GM23338 (cell line): ENCODE measurements at regions not wholly inside any gene's neighbourhood (a gene's known extent, or its start where the extent isn't known, plus 50 kb on each side); places are given as distances from the start of the nearest gene placed in this dataset.
"Not testable (repeated sequence)": the region's sequence is repeated elsewhere in the genome, so short reads cannot be mapped to it uniquely, and the experiment has no call there.

ENCODE experiments used
- ATAC-seq: fragments of 200-7000 bp; cut with Tn5 transposase; 3 replicates; pipeline ENCODE4 v1.9.1; 2020
- DNase-seq: peaks from one replicate; pipeline ENCODE4 v3.0.0-alpha.2; 2015; ENCODE audit warnings: low spot score
- H2AFZ ChIP-seq: fragments of 200-600 bp; sonication (generic); 2 replicates; pipeline ENCODE4 v1.8.0; 2016; ENCODE audit warnings: antibody characterized with exemption, mild to moderate bottlenecking, moderate library complexity
- H3F3A ChIP-seq: fragments of 200-600 bp; sonication (generic); replicated peaks from 2 replicates; pipeline ENCODE4 v1.8.0; 2017; ENCODE audit warnings: antibody characterized with exemption, mixed run types, low read depth
- H3K27ac ChIP-seq: fragments of 200-600 bp; sonication (generic); 2 replicates; pipeline ENCODE4 v1.6.1; 2016; ENCODE audit warnings: low read depth
- H3K27me3 ChIP-seq: fragments of 200-600 bp; sonication (generic); 2 replicates; pipeline ENCODE4 v1.8.0; 2016; ENCODE audit warnings: mild to moderate bottlenecking, mixed run types, moderate library complexity; ENCODE audit not compliant: insufficient read depth
- H3K36me3 ChIP-seq: fragments of 200-600 bp; sonication (generic); 2 replicates; pipeline ENCODE4 v1.8.0; 2016; ENCODE audit warnings: mild to moderate bottlenecking; ENCODE audit not compliant: insufficient read depth
- H3K4me1 ChIP-seq: fragments of 200-600 bp; sonication (generic); 2 replicates; pipeline ENCODE4 v1.8.0; 2016; ENCODE audit warnings: mild to moderate bottlenecking, moderate library complexity; ENCODE audit not compliant: insufficient read depth
- H3K4me2 ChIP-seq: fragments of 200-600 bp; sonication (generic); 2 replicates; pipeline ENCODE4 v1.7.1; 2017; ENCODE audit warnings: mixed run types
- H3K4me3 ChIP-seq: fragments of 200-600 bp; sonication (generic); 2 replicates; pipeline ENCODE4 v1.6.1; 2016; ENCODE audit warnings: mixed run types
- H3K79me2 ChIP-seq: fragments of 200-600 bp; sonication (generic); replicated peaks from 2 replicates; pipeline ENCODE4 v1.8.0; 2017; ENCODE audit warnings: mild to moderate bottlenecking; ENCODE audit not compliant: insufficient read depth
- H3K9me2 ChIP-seq: fragments of 200-600 bp; sonication (generic); 2 replicates; pipeline ENCODE4 v1.8.0; 2017; ENCODE audit not compliant: insufficient read depth
- H4K20me1 ChIP-seq: fragments of 200-600 bp; sonication (generic); replicated peaks from 2 replicates; pipeline ENCODE4 v1.8.0; 2017; ENCODE audit warnings: mild to moderate bottlenecking; ENCODE audit not compliant: insufficient read depth
- H3K27ac Mint-ChIP-seq: 2 replicates; pipeline ENCODE4 v1.8.0; 2020; ENCODE audit warnings: inconsistent platforms, mild to moderate bottlenecking, moderate library complexity, mixed read lengths
- H3K27me3 Mint-ChIP-seq: 3 replicates; pipeline ENCODE4 v1.8.0; 2022; ENCODE audit warnings: low read depth, mild to moderate bottlenecking, moderate library complexity, mixed read lengths, inconsistent platforms; ENCODE audit not compliant: insufficient read depth, poor library complexity
- H3K36me3 Mint-ChIP-seq: 3 replicates; pipeline ENCODE4 v1.8.0; 2021; ENCODE audit warnings: low read depth, mild to moderate bottlenecking, inconsistent platforms, moderate library complexity, mixed read lengths
- H3K4me1 Mint-ChIP-seq: 3 replicates; pipeline ENCODE4 v1.8.0; 2020; ENCODE audit warnings: mild to moderate bottlenecking, inconsistent platforms, mixed read lengths
- H3K4me3 Mint-ChIP-seq: 3 replicates; pipeline ENCODE4 v1.8.0; 2021; ENCODE audit warnings: moderate library complexity, mild to moderate bottlenecking, inconsistent platforms, mixed read lengths
- H3K9me3 Mint-ChIP-seq: 3 replicates; pipeline ENCODE4 v1.8.0; 2020; ENCODE audit warnings: moderate library complexity, mild to moderate bottlenecking, inconsistent platforms, mixed read lengths
- TF ChIP-seq, protein P1 (sequence below), 2 experiments: fragments of 200-600 bp in 1 of 2; sonication (generic) in 1 of 2; conservative IDR thresholded peaks; 2 replicates each; pipeline versions ENCODE4 v1.5.1 to v1.6.1; 2016 to 2017; ENCODE audit warnings: antibody characterized with exemption in 2 of 2, low read depth in 2 of 2, mild to moderate bottlenecking in 2 of 2, moderate library complexity in 1 of 2

DNA sequence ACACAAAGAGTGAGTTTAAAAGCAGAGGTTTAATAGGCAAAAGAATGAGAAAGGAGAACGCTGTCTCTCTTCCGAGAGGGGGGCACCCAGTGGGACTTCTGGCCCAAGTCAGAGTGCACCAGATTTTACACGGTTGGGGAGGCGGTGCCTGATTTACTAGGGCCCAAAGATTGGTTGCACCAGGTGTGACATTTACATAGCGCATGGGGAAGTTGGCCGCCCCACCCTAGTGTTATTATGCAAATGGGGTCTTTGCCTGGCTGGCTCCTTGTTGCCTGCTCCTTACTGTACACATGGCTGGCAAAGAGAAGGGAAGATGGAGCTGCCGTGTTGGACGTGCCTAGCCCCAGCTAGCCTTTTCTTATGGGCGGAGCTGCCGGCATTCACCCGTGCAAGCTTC is 115.9 kb downstream of the NPIPA5 start:
- not testable (repeated sequence) for H3K4me3 Mint-ChIP-seq, H3K4me1 Mint-ChIP-seq, H3K27me3 ChIP-seq

DNA sequence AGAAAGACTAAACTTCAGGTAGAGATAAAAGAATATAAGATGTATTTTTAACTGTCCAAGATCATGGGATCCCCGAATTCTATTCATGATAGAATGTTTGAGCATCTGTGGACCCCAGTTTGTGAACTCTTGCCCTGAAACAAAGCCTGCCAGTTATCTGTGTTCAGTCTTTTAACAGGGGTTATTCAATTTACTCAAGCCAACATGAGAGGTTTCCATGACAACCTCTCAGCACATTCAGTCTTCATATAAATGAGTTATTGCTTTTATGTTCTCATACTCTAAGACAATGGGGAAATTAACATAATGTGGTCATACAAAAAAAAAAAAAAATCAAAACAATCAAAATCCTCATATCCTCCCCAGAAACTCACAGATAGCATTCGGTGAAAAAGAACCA is 130.1 kb downstream of the NPIPA5 start:
- not testable (repeated sequence) for H3K27ac ChIP-seq, H2AFZ ChIP-seq, H3K4me1 ChIP-seq, H3K27me3 Mint-ChIP-seq, H3K79me2 ChIP-seq, H3K27ac Mint-ChIP-seq, H3K36me3 Mint-ChIP-seq, H3K27me3 ChIP-seq, DNase-seq, H3K4me1 Mint-ChIP-seq, H3F3A ChIP-seq, H3K9me3 Mint-ChIP-seq, H3K4me2 ChIP-seq, H3K9me2 ChIP-seq, H3K4me3 Mint-ChIP-seq, ATAC-seq, H4K20me1 ChIP-seq, H3K36me3 ChIP-seq, H3K4me3 ChIP-seq

More for the DNA sequence above, 115.9 kb downstream of the NPIPA5 start:
- H3K4me3 ChIP-seq, H3K79me2 ChIP-seq, H3K27ac ChIP-seq, H3K9me3 Mint-ChIP-seq, H3K36me3 Mint-ChIP-seq, H3K27ac Mint-ChIP-seq, H3K36me3 ChIP-seq, H3K4me2 ChIP-seq, H3K27me3 Mint-ChIP-seq, H4K20me1 ChIP-seq, H2AFZ ChIP-seq, H3F3A ChIP-seq, H3K4me1 ChIP-seq, H3K9me2 ChIP-seq: not testable (repeated sequence)
- peak; percentile 13 for DNase-seq
- ATAC-seq, result peak; percentile 72

DNA sequence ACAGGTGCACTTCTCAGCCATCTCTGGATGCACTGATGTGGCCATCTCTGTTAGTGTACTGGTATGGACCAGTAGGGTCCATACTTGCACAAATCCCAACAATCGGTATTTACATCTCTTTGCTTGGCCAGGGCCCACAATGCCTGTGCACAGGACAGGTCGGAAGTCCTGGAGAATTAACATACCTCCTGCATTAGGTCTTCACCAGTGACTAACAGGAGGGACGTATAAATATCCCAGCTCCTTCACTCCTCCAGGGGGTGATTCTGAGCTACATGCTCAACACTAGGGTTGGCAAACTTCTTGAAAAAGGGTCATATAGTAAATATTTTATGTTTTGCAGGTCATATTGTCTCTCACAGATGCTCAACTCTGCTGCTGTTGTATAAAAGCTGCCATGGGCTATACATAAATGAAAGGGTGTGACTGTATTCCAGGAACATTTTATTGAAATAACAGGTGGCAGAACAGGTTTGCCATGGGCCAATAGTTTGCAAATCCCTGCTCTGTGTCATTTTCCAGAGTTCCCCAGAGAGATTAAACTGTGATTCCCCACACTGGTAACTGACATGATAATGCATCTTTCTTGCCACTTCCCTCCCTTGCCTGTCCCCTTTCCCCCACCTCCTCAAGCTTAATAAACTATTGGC is 141.3 kb downstream of the NPIPA5 start:
- not testable (repeated sequence) for H3K4me3 ChIP-seq, H3K27ac ChIP-seq, H3K36me3 ChIP-seq, H3F3A ChIP-seq, H3K27me3 Mint-ChIP-seq, H3K4me1 ChIP-seq, H3K4me2 ChIP-seq, H3K27me3 ChIP-seq, H3K79me2 ChIP-seq, H4K20me1 ChIP-seq, H3K9me3 Mint-ChIP-seq, H3K36me3 Mint-ChIP-seq, H2AFZ ChIP-seq, ATAC-seq, H3K27ac Mint-ChIP-seq, H3K4me3 Mint-ChIP-seq, DNase-seq, H3K4me1 Mint-ChIP-seq, H3K9me2 ChIP-seq

DNA sequence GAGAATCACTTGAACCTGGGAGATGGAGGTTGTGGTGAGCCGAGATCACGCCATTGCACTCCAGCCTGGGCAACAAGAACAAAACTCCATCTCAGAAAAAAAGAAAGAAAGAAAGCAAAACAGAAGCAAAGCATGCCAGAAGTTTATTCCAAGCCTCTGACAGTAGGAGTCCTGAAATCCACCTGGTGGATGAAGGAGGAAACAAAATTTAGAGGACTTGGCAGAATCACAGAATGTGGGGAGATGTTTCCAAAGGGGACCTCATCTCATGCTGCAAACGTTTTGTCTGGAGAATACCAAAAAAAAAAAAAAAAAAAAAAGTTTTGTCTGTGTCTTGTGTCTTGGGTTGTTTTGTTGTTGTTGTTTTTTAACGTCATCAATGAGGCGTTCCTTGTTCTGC is 141.1 kb upstream of the RRN3 start:
- not testable (repeated sequence) for H3K4me3 Mint-ChIP-seq, H4K20me1 ChIP-seq, H3K4me3 ChIP-seq, H3K9me3 Mint-ChIP-seq, H3K27ac ChIP-seq, H3K4me1 ChIP-seq, H3K4me1 Mint-ChIP-seq, H3K36me3 Mint-ChIP-seq, H3K79me2 ChIP-seq, H3K36me3 ChIP-seq, H3K4me2 ChIP-seq, H3K9me2 ChIP-seq, H3K27ac Mint-ChIP-seq, H2AFZ ChIP-seq, H3F3A ChIP-seq, H3K27me3 ChIP-seq, H3K27me3 Mint-ChIP-seq
- TF ChIP-seq, protein P1, sequence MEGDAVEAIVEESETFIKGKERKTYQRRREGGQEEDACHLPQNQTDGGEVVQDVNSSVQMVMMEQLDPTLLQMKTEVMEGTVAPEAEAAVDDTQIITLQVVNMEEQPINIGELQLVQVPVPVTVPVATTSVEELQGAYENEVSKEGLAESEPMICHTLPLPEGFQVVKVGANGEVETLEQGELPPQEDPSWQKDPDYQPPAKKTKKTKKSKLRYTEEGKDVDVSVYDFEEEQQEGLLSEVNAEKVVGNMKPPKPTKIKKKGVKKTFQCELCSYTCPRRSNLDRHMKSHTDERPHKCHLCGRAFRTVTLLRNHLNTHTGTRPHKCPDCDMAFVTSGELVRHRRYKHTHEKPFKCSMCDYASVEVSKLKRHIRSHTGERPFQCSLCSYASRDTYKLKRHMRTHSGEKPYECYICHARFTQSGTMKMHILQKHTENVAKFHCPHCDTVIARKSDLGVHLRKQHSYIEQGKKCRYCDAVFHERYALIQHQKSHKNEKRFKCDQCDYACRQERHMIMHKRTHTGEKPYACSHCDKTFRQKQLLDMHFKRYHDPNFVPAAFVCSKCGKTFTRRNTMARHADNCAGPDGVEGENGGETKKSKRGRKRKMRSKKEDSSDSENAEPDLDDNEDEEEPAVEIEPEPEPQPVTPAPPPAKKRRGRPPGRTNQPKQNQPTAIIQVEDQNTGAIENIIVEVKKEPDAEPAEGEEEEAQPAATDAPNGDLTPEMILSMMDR (conservative IDR thresholded peaks at IDR 0.05; ENCODE audit: low read depth in 2 of 2), result peak in 1 of 2 experiments; percentile 15; a peak in 1 of 4 replicates
- peak; percentile 70 for ATAC-seq
- DNase-seq, result peak; percentile 39

DNA sequence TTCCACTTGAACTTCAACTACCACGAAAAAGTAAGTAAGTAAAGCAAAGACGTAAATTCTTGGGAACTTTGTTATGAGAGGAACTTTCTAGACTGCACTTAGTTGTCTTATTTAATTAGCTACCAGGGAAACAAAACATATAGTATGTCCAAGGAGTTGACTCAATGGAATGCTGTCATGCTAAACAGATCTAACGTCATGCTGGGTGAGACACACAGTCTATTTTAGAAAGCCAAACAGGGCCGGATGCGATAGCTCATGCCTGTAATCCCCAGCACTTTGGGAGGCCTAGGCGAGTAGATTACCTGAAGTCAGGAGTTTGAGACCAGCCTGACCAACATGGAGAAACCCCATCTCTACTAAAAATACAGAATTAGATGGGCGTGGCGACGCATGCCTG is 140.6 kb upstream of the RRN3 start:
- H3K4me2 ChIP-seq, H3K4me1 Mint-ChIP-seq, DNase-seq, H3K9me3 Mint-ChIP-seq, H3K4me3 ChIP-seq, ATAC-seq, H3K27ac Mint-ChIP-seq, H4K20me1 ChIP-seq, H3K27me3 Mint-ChIP-seq, H3K27ac ChIP-seq, H3K36me3 Mint-ChIP-seq, H2AFZ ChIP-seq, H3K36me3 ChIP-seq, H3K9me2 ChIP-seq, H3K4me1 ChIP-seq, H3K79me2 ChIP-seq, H3F3A ChIP-seq, H3K4me3 Mint-ChIP-seq, H3K27me3 ChIP-seq: not testable (repeated sequence)

DNA sequence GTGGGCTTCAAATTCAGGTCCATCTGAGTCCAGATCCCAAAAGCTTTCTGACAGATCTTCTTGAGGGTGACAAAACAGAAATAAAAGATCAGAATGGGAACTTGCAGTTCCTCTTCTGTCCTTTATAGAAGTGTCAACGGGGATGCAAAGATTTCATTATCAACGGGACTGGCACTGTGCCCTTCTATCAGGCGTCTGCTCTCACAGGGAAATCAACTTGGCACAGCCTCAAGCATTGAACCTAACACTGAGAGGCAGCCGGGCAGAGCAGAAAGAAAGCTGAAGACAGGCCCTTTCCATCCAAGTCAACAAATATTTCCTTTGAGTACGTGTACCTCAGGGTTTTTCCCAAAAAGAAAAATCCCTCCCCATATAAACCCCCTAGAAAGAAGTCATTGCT is 136.4 kb upstream of the RRN3 start:
- not testable (repeated sequence) for H3K27ac ChIP-seq, DNase-seq, H3F3A ChIP-seq, H3K4me1 ChIP-seq, H3K9me3 Mint-ChIP-seq, H3K27me3 ChIP-seq, H3K4me3 Mint-ChIP-seq, H3K4me3 ChIP-seq, H3K27ac Mint-ChIP-seq, H3K27me3 Mint-ChIP-seq, H3K4me2 ChIP-seq, H3K36me3 Mint-ChIP-seq, H3K4me1 Mint-ChIP-seq, H3K9me2 ChIP-seq, H4K20me1 ChIP-seq, H3K36me3 ChIP-seq, H2AFZ ChIP-seq, H3K79me2 ChIP-seq, ATAC-seq
